Stomach (tissue), 4 donors: ENCODE measurements at regions not wholly inside any gene's neighbourhood (a gene's known extent, or its start where the extent isn't known, plus 50 kb on each side); places are given as distances from the start of the nearest gene placed in this dataset.

Experiments
- POLR2A ChIP-seq, 4 donors: fragments of 450-650 bp; IDR thresholded peaks; one replicate each; pipeline ENCODE4 v1.6.1; 2016; ENCODE audit warnings: antibody characterized with exemption in 4 of 4, control low read depth in 2 of 4, mild to moderate bottlenecking in 1 of 4, moderate library complexity in 1 of 4
- POLR2AphosphoS5 ChIP-seq, 3 donors: sonication (generic); formaldehyde crosslinking; IDR thresholded peaks; one replicate each; pipeline ENCODE4 v1.6.1; 2016; ENCODE audit warnings: antibody characterized with exemption in 3 of 3
- TF ChIP-seq, protein P1 (sequence below), 7 experiments: fragments of 450-650 bp in 4 of 7; fragments of 200-600 bp in 3 of 7; sonication (generic) in 3 of 7; IDR thresholded peaks; one replicate each; pipeline ENCODE4 v1.5.1; 2016 to 2019; ENCODE audit warnings: antibody characterized with exemption in 7 of 7, control low read depth in 2 of 7, mild to moderate bottlenecking in 1 of 7

DNA sequence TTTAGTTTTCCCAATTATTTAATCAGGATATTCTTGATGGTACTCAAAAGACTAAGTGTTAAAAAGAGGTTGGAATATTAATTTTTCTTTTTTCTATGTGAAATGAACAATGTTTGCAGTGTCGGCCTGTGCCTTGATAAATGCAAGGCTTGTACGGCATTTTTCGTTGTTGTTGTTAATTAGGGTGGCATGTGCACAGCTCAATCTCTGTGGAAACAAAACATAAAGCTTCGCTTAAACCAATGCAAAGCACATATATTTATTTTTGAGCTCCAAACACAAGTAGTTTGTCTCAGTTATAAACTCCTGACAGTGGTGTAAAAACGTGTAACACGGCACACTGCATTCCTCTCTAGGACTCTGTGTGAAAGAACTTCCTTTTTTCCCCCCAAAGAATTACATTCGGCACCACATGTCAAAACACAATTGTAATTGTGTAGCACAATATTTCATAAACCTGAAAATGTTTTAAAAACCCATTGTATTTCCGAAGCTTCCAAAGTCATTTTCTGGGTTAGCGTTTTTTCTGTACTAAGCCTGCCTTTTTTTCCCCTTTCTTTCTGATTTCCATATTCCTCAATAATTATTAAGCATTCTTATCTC lies 498.0 kb downstream of the VRK1 start:
- TF ChIP-seq, protein P1, sequence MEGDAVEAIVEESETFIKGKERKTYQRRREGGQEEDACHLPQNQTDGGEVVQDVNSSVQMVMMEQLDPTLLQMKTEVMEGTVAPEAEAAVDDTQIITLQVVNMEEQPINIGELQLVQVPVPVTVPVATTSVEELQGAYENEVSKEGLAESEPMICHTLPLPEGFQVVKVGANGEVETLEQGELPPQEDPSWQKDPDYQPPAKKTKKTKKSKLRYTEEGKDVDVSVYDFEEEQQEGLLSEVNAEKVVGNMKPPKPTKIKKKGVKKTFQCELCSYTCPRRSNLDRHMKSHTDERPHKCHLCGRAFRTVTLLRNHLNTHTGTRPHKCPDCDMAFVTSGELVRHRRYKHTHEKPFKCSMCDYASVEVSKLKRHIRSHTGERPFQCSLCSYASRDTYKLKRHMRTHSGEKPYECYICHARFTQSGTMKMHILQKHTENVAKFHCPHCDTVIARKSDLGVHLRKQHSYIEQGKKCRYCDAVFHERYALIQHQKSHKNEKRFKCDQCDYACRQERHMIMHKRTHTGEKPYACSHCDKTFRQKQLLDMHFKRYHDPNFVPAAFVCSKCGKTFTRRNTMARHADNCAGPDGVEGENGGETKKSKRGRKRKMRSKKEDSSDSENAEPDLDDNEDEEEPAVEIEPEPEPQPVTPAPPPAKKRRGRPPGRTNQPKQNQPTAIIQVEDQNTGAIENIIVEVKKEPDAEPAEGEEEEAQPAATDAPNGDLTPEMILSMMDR (IDR thresholded peaks at IDR 0.05): no peak
- no peak for TF ChIP-seq POLR2AphosphoS5 (IDR thresholded peaks at IDR 0.05)
- no peak for TF ChIP-seq POLR2A (IDR thresholded peaks at IDR 0.05)
